Fibroblast of lung (primary cell): ENCODE measurements at regions not wholly inside any gene's neighbourhood (a gene's known extent, or its start where the extent isn't known, plus 50 kb on each side); places are given as distances from the start of the nearest gene placed in this dataset.

Source experiments
- CTCF ChIP-seq, 2 donors: IDR thresholded peaks in 1 of 2; conservative IDR thresholded peaks in 1 of 2; 1 replicate in 1 of 2; 2 replicates in 1 of 2; pipeline ENCODE4 v1.5.1; 2011 to 2012; ENCODE audit warnings: low read length in 2 of 2, control low read depth in 1 of 2, inconsistent platforms in 1 of 2, low read depth in 1 of 2, mild to moderate bottlenecking in 1 of 2
- EZH2 ChIP-seq: IDR thresholded peaks from 2 replicates; pipeline ENCODE4 v1.5.1; 2012; ENCODE audit warnings: low read length, control low read depth, mild to moderate bottlenecking; ENCODE audit errors: missing control alignments

GRCh38 chrY:7932424-7932823 is 1020.9 kb upstream of the AMELY start:
- TF ChIP-seq CTCF (conservative IDR thresholded peaks at IDR 0.05 in 1 of 2, IDR thresholded peaks at IDR 0.05 in 1 of 2; ENCODE audit: low read depth in 1 of 2, low read length in 2 of 2), result no peak
- no peak for TF ChIP-seq EZH2
